Panc1 (cell line): ENCODE measurements at regions not wholly inside any gene's neighbourhood (a gene's known extent, or its start where the extent isn't known, plus 50 kb on each side); places are given as distances from the start of the nearest gene placed in this dataset.

Experiments used
- ATAC-seq: fragments of 200-7000 bp; cut with Tn5 transposase; 2 replicates; pipeline ENCODE4 v1.9.1; 2020; ENCODE audit warnings: mild to moderate bottlenecking, moderate library complexity
- BruUV-seq: library from RNA; stranded (reverse); fragments of 400-500 nt; replicated peaks from 2 replicates; lab custom pipeline; 2021; lab: Mats Ljungman, UMichigan
- CTCF ChIA-PET: fragments of 300-600 bp; sonication (Branson Sonifier 250); formaldehyde crosslinking; loops from one replicate; lab custom pipeline; 2022; ENCODE audit warnings: antibody characterized with exemption; lab: Charles Lee
- POLR2A ChIA-PET: fragments of 300-600 bp; sonication (Branson Sonifier 250); formaldehyde crosslinking; loops from one replicate; lab custom pipeline; 2022; ENCODE audit warnings: antibody characterized with exemption; lab: Charles Lee
- DNase-seq: peaks from one replicate; pipeline ENCODE4 v3.0.0-alpha.2; 2010; ENCODE audit warnings: low read depth, low spot score
- H3K27ac ChIP-seq: 2 replicates; pipeline ENCODE4 v1.5.1; 2011; ENCODE audit warnings: mild to moderate bottlenecking, low read length, inconsistent platforms
- H3K27me3 ChIP-seq: fragments of 200-500 bp; sonication (Bioruptor generic); 2 replicates; pipeline ENCODE4 v1.6.0; 2014; ENCODE audit warnings: low read length, inconsistent platforms; ENCODE audit not compliant: control insufficient read depth, insufficient read depth
- H3K36me3 ChIP-seq: fragments of 200-500 bp; sonication (Bioruptor generic); 2 replicates; pipeline ENCODE4 v1.5.1; 2014; ENCODE audit warnings: inconsistent platforms, mild to moderate bottlenecking, low read length, moderate library complexity; ENCODE audit not compliant: control insufficient read depth, insufficient read depth
- H3K4me1 ChIP-seq: 2 replicates; pipeline ENCODE4 v1.5.1; 2011; ENCODE audit warnings: inconsistent platforms, mild to moderate bottlenecking, low read length, moderate library complexity; ENCODE audit not compliant: control insufficient read depth, insufficient read depth
- H3K4me3 ChIP-seq, 2 experiments: 2 replicates each; pipeline ENCODE4 v1.5.1; 2011 to 2012; ENCODE audit warnings: low read depth in 2 of 2, low read length in 2 of 2, mild to moderate bottlenecking in 2 of 2, inconsistent platforms in 1 of 2, moderate library complexity in 1 of 2
- H3K9me3 ChIP-seq: fragments of 200-500 bp; sonication (Bioruptor generic); 2 replicates; pipeline ENCODE4 v1.5.1; 2014; ENCODE audit warnings: low read depth, mild to moderate bottlenecking, inconsistent platforms, low read length, moderate library complexity; ENCODE audit not compliant: control insufficient read depth, insufficient read depth
- POLR2AphosphoS5 ChIP-seq: IDR thresholded peaks from 2 replicates; pipeline ENCODE4 v1.6.1; 2012; ENCODE audit warnings: mild to moderate bottlenecking, low read depth, low read length, moderate library complexity
- SIN3A ChIP-seq: IDR thresholded peaks from 2 replicates; pipeline ENCODE4 v1.6.1; 2012; ENCODE audit warnings: low read depth, mild to moderate bottlenecking, low read length, moderate library complexity, borderline replicate concordance; ENCODE audit not compliant: insufficient read depth
- TCF7L2 ChIP-seq: IDR thresholded peaks from 2 replicates; pipeline ENCODE4 v1.6.1; 2011; ENCODE audit warnings: mild to moderate bottlenecking, low read depth, low read length, inconsistent platforms
- in situ Hi-C: cut with HindIII; loops from 2 replicates; pipeline ENCODE4 v1.10.0; 2016; ENCODE audit warnings: low sequenced_read_pairs, low pct_unique_long_range_greater_than_20kb
- intact Hi-C: fragments of 100-400 bp; cut with micrococcal nuclease; formaldehyde crosslinking; loops from one replicate; pipeline ENCODE4 v1.10.0; 2022; ENCODE audit not compliant: unreplicated experiment
- TF ChIP-seq, protein P1 (sequence below), 2 experiments: IDR thresholded peaks; 2 replicates each; pipeline ENCODE4 v1.6.1; 2011 to 2012; ENCODE audit warnings: low read depth in 2 of 2, control low read depth in 1 of 2, low read length in 1 of 2, mild to moderate bottlenecking in 1 of 2, moderate library complexity in 1 of 2; ENCODE audit not compliant: insufficient read depth in 1 of 2
- TF ChIP-seq, protein P2 (sequence below): fragments of 450-650 bp; IDR thresholded peaks from 2 replicates; pipeline ENCODE4 v1.5.1; 2017; ENCODE audit warnings: mild to moderate bottlenecking

GRCh38 chr3:127471142-127471541, 119.4 kb downstream of the TPRA1 start:
- POLR2A ChIA-PET = no interaction called here
- no peaks in the 10 kb centered on the region for H3K4me1 ChIP-seq
- TF ChIP-seq, protein P1, sequence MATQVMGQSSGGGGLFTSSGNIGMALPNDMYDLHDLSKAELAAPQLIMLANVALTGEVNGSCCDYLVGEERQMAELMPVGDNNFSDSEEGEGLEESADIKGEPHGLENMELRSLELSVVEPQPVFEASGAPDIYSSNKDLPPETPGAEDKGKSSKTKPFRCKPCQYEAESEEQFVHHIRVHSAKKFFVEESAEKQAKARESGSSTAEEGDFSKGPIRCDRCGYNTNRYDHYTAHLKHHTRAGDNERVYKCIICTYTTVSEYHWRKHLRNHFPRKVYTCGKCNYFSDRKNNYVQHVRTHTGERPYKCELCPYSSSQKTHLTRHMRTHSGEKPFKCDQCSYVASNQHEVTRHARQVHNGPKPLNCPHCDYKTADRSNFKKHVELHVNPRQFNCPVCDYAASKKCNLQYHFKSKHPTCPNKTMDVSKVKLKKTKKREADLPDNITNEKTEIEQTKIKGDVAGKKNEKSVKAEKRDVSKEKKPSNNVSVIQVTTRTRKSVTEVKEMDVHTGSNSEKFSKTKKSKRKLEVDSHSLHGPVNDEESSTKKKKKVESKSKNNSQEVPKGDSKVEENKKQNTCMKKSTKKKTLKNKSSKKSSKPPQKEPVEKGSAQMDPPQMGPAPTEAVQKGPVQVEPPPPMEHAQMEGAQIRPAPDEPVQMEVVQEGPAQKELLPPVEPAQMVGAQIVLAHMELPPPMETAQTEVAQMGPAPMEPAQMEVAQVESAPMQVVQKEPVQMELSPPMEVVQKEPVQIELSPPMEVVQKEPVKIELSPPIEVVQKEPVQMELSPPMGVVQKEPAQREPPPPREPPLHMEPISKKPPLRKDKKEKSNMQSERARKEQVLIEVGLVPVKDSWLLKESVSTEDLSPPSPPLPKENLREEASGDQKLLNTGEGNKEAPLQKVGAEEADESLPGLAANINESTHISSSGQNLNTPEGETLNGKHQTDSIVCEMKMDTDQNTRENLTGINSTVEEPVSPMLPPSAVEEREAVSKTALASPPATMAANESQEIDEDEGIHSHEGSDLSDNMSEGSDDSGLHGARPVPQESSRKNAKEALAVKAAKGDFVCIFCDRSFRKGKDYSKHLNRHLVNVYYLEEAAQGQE (IDR thresholded peaks at IDR 0.05; ENCODE audit: insufficient read depth in 1 of 2, low read depth in 2 of 2, low read length in 1 of 2) = no peak
- TF ChIP-seq SIN3A = no peak
- TF ChIP-seq, protein P2, sequence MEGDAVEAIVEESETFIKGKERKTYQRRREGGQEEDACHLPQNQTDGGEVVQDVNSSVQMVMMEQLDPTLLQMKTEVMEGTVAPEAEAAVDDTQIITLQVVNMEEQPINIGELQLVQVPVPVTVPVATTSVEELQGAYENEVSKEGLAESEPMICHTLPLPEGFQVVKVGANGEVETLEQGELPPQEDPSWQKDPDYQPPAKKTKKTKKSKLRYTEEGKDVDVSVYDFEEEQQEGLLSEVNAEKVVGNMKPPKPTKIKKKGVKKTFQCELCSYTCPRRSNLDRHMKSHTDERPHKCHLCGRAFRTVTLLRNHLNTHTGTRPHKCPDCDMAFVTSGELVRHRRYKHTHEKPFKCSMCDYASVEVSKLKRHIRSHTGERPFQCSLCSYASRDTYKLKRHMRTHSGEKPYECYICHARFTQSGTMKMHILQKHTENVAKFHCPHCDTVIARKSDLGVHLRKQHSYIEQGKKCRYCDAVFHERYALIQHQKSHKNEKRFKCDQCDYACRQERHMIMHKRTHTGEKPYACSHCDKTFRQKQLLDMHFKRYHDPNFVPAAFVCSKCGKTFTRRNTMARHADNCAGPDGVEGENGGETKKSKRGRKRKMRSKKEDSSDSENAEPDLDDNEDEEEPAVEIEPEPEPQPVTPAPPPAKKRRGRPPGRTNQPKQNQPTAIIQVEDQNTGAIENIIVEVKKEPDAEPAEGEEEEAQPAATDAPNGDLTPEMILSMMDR = no peak
- TF ChIP-seq POLR2AphosphoS5 = no peak
- TF ChIP-seq TCF7L2 = no peak
- H3K9me3 ChIP-seq = no peaks in the 10 kb centered on the region
- DNase-seq (no peak), ATAC-seq (no peak)
- CTCF ChIA-PET = no interaction called here
- H3K36me3 ChIP-seq = no peaks in the 10 kb centered on the region
- no peak overlapping the region for H3K27ac ChIP-seq
- intact Hi-C loops = no loop called here
- H3K4me3 ChIP-seq = no peak overlapping the region
- H3K27me3 ChIP-seq = no peaks in the 10 kb centered on the region
- BruUV-seq = no TSS peak
- in situ Hi-C loops = no loop called here

GRCh38 chr3:127469760-127470159, 120.8 kb downstream of the TPRA1 start:
- no peaks in the 10 kb centered on the region for H3K36me3 ChIP-seq
- no peaks in the 10 kb centered on the region for H3K27me3 ChIP-seq
- no peak overlapping the region for H3K27ac ChIP-seq
- in situ Hi-C loops = no loop called here
- TF ChIP-seq POLR2AphosphoS5 (no peak), TCF7L2 (no peak), SIN3A (no peak)
- TF ChIP-seq, protein P1 (IDR thresholded peaks at IDR 0.05; ENCODE audit: insufficient read depth in 1 of 2, low read depth in 2 of 2, low read length in 1 of 2) = no peak
- TF ChIP-seq, protein P2 = no peak
- ChIA-PET POLR2A (interaction anchor here (0.5 to 0.7 kb wide), 3 partner anchors 111 to 1255 kb away, joined by 3 to 5 read pairs (median 3); no protein-coding TSS in a partner anchor), CTCF (no interaction called here)
- H3K4me1 ChIP-seq = no peaks in the 10 kb centered on the region
- H3K9me3 ChIP-seq = no peaks in the 10 kb centered on the region
- ATAC-seq (no peak), DNase-seq (no peak)
- intact Hi-C loops = no loop called here
- no peak overlapping the region for H3K4me3 ChIP-seq
- BruUV-seq = no TSS peak
